MM.1S (cell line): ENCODE measurements at regions not wholly inside any gene's neighbourhood (a gene's known extent, or its start where the extent isn't known, plus 50 kb on each side); places are given as distances from the start of the nearest gene placed in this dataset.

Source experiments
- DNase-seq: peaks from one replicate; pipeline ENCODE4 v3.0.0-alpha.2; 2015
- H2AFZ ChIP-seq: fragments of 300-600 bp; sonication (generic); 2 replicates; pipeline ENCODE4 v1.6.0; 2016; ENCODE audit warnings: antibody characterized with exemption, low read length
- H3F3A ChIP-seq: fragments of 300-600 bp; sonication (generic); 2 replicates; pipeline ENCODE4 v1.6.1; 2016; ENCODE audit warnings: mild to moderate bottlenecking, antibody characterized with exemption, low read length, moderate library complexity, mixed read lengths; ENCODE audit not compliant: insufficient read depth
- H3K27ac ChIP-seq: fragments of 300-600 bp; sonication (generic); 2 replicates; pipeline ENCODE4 v1.5.1; 2016; ENCODE audit warnings: mild to moderate bottlenecking, low read length
- H3K27me3 ChIP-seq: fragments of 300-600 bp; sonication (generic); replicated peaks from 2 replicates; pipeline ENCODE4 v1.6.0; 2016; ENCODE audit warnings: low read length; ENCODE audit not compliant: insufficient read depth
- H3K36me3 ChIP-seq: fragments of 300-600 bp; sonication (generic); replicated peaks from 2 replicates; pipeline ENCODE4 v1.6.1; 2016; ENCODE audit warnings: mild to moderate bottlenecking, low read length, mixed read lengths; ENCODE audit not compliant: insufficient read depth
- H3K4me1 ChIP-seq: fragments of 300-600 bp; sonication (generic); 2 replicates; pipeline ENCODE4 v1.6.1; 2016; ENCODE audit warnings: low read length, mixed read lengths
- H3K4me2 ChIP-seq: fragments of 300-600 bp; sonication (generic); 2 replicates; pipeline ENCODE4 v1.6.0; 2016; ENCODE audit warnings: low read depth, low read length
- H3K4me3 ChIP-seq: fragments of 300-600 bp; sonication (generic); 2 replicates; pipeline ENCODE4 v1.5.1; 2016; ENCODE audit warnings: low read length, mixed read lengths
- H3K79me2 ChIP-seq: fragments of 300-600 bp; sonication (generic); 2 replicates; pipeline ENCODE4 v1.6.1; 2016; ENCODE audit warnings: mixed run types, low read length, mixed read lengths
- H3K9ac ChIP-seq: fragments of 300-600 bp; sonication (generic); 2 replicates; pipeline ENCODE4 v1.6.1; 2016; ENCODE audit warnings: low read length, mixed read lengths
- H3K9me2 ChIP-seq: fragments of 300-600 bp; sonication (generic); replicated peaks from 2 replicates; pipeline ENCODE4 v1.6.1; 2016; ENCODE audit warnings: mild to moderate bottlenecking, low read length, mixed read lengths; ENCODE audit not compliant: insufficient read depth
- H3K9me3 ChIP-seq: fragments of 300-600 bp; sonication (generic); replicated peaks from 2 replicates; pipeline ENCODE4 v1.6.1; 2016; ENCODE audit warnings: mild to moderate bottlenecking, low read length, mixed read lengths; ENCODE audit not compliant: insufficient read depth
- H4K20me1 ChIP-seq: fragments of 300-600 bp; sonication (generic); 2 replicates; pipeline ENCODE4 v1.6.1; 2016; ENCODE audit warnings: mild to moderate bottlenecking, low read length, moderate library complexity, mixed read lengths; ENCODE audit not compliant: insufficient read depth
- CTCF ChIP-seq: fragments of 300-600 bp; sonication (generic); IDR thresholded peaks from 2 replicates; pipeline ENCODE4 v1.5.1; 2016; ENCODE audit warnings: antibody characterized with exemption, low read length, mixed read lengths
- EZH2 ChIP-seq: fragments of 300-600 bp; sonication (generic); optimal IDR thresholded peaks from 2 replicates; pipeline ENCODE3; 2017; ENCODE audit warnings: low read depth, mild to moderate bottlenecking, antibody characterized with exemption, low read length, mixed read lengths
- EZH2phosphoT487 ChIP-seq: fragments of 300-600 bp; sonication (generic); IDR thresholded peaks from 2 replicates; pipeline ENCODE4 v1.6.1; 2018; ENCODE audit warnings: antibody characterized with exemption, low read length

- H3K27me3 ChIP-seq: no peaks in the 10 kb centered on the region
- no peak overlapping the region for H3K4me2 ChIP-seq
- no peaks in the 10 kb centered on the region for H3K9me2 ChIP-seq
- H3F3A ChIP-seq: no peaks in the 10 kb centered on the region
- no peak overlapping the region for H2AFZ ChIP-seq
- no peak overlapping the region for H3K9ac ChIP-seq
- no peaks in the 10 kb centered on the region for H3K4me1 ChIP-seq
- H4K20me1 ChIP-seq: no peaks in the 10 kb centered on the region
- TF ChIP-seq EZH2 (no peak), CTCF (no peak), EZH2phosphoT487 (no peak)
- H3K9me3 ChIP-seq: no peaks in the 10 kb centered on the region
- no peak overlapping the region for H3K4me3 ChIP-seq
- DNase-seq: no peak
- H3K36me3 ChIP-seq: no peaks in the 10 kb centered on the region
- H3K27ac ChIP-seq: no peak overlapping the region
- H3K79me2 ChIP-seq: no peaks in the 10 kb centered on the region
Measured at GRCh38 chr1:168980180-168980579, 126.3 kb upstream of the ATP1B1 start.

- Histone ChIP-seq H3F3A (no peaks in the 10 kb centered on the region), H3K9ac (no peak overlapping the region), H3K79me2 (no peaks in the 10 kb centered on the region), H3K9me2 (no peaks in the 10 kb centered on the region), H3K27me3 (no peaks in the 10 kb centered on the region), H3K4me1 (no peaks in the 10 kb centered on the region), H3K4me3 (no peak overlapping the region), H3K36me3 (no peaks in the 10 kb centered on the region), H4K20me1 (no peaks in the 10 kb centered on the region), H3K4me2 (no peak overlapping the region), H3K27ac (no peak overlapping the region), H2AFZ (no peak overlapping the region), H3K9me3 (no peaks in the 10 kb centered on the region)
- no peak for DNase-seq
- no peak for TF ChIP-seq EZH2
- TF ChIP-seq CTCF: no peak
Measured at GRCh38 chr1:168980656-168981055, 125.8 kb upstream of the ATP1B1 start.

- H3K36me3 ChIP-seq: no peaks in the 10 kb centered on the region
- no peak overlapping the region for H3K4me2 ChIP-seq
- H3F3A ChIP-seq: no peaks in the 10 kb centered on the region
- H3K4me1 ChIP-seq: no peaks in the 10 kb centered on the region
- H3K9me2 ChIP-seq: no peaks in the 10 kb centered on the region
- TF ChIP-seq EZH2 (no peak), CTCF (no peak), EZH2phosphoT487 (no peak)
- no peak overlapping the region for H2AFZ ChIP-seq
- no peaks in the 10 kb centered on the region for H4K20me1 ChIP-seq
- no peak overlapping the region for H3K4me3 ChIP-seq
- no peaks in the 10 kb centered on the region for H3K9me3 ChIP-seq
- no peaks in the 10 kb centered on the region for H3K27me3 ChIP-seq
- H3K79me2 ChIP-seq: no peaks in the 10 kb centered on the region
- no peak for DNase-seq
- H3K9ac ChIP-seq: no peak overlapping the region
- no peak overlapping the region for H3K27ac ChIP-seq
Measured at GRCh38 chr1:168982778-168983177, 123.7 kb upstream of the ATP1B1 start.

GRCh38 chr1:168987330-168987729 is 119.2 kb upstream of the ATP1B1 start:
- no peaks in the 10 kb centered on the region for H3F3A ChIP-seq
- H3K9ac ChIP-seq: no peak overlapping the region
- H3K27me3 ChIP-seq: no peaks in the 10 kb centered on the region
- H3K79me2 ChIP-seq: no peaks in the 10 kb centered on the region
- H3K4me2 ChIP-seq: no peak overlapping the region
- DNase-seq: no peak
- no peaks in the 10 kb centered on the region for H3K9me3 ChIP-seq
- H4K20me1 ChIP-seq: no peaks in the 10 kb centered on the region
- no peak overlapping the region for H3K27ac ChIP-seq
- no peaks in the 10 kb centered on the region for H3K4me1 ChIP-seq
- H3K9me2 ChIP-seq: no peaks in the 10 kb centered on the region
- no peak overlapping the region for H3K4me3 ChIP-seq
- H3K36me3 ChIP-seq: no peaks in the 10 kb centered on the region
- no peak for TF ChIP-seq EZH2phosphoT487
- no peak for TF ChIP-seq CTCF
- no peak for TF ChIP-seq EZH2
- H2AFZ ChIP-seq: no peak overlapping the region
